HG03442 (cell line): ENCODE measurements at regions not wholly inside any gene's neighbourhood (a gene's known extent, or its start where the extent isn't known, plus 50 kb on each side); places are given as distances from the start of the nearest gene placed in this dataset.
"Not testable (repeated sequence)": the region's sequence is repeated elsewhere in the genome, so short reads cannot be mapped to it uniquely, and the experiment has no call there.

Experiments
- ATAC-seq: cut with Tn5 transposase; IDR thresholded peaks from one replicate; pipeline ENCODE4 v1.9.1; 2021; ENCODE audit warnings: mild to moderate bottlenecking, moderate library complexity; ENCODE audit not compliant: unreplicated experiment

DNA sequence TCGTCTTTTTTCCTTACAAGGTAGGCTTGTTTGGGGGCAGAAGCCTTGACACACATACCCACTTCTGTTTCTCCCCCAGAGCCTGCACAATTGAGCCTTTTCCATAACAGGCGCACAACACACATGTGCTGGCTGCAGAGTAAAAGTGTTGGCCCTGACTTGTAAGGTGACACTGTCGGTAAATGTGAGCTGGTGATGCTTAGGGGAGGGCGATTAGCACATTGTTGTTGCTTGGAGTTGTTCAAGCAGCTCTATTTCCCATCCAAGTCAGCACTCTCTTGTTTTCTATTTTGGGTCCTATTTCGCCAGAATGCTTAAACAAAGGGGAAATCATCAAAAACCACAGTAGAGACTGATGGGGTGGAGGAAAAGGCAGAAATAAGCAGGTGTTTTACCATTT is 51.9 kb upstream of the PTPRJ start:
- ATAC-seq, result no peak

DNA sequence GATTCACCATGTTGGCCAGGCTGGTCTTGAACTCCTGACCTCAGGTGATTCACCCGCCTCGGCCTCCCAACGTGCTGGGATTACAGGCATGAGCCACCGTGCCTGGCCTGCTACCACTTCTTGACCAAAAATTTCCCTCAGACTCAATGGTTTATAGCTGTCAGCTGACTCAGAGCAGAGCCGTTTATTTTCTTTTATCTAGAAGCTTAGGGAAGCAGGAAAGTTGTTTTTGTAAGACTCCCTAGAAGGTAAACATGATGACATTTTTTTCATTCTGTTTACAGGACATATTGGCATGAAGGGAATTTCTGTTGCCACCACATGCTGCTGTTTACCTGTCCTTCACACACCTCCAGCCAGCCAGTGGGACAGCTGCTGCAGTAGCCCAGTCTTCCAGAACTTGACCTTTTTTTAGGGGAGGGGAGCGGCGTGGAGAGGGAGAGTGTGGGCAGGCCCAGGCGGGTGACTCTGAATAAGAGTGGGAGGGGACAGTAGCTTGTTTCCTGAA is 56.1 kb upstream of the PTPRJ start:
- no peak for ATAC-seq

DNA sequence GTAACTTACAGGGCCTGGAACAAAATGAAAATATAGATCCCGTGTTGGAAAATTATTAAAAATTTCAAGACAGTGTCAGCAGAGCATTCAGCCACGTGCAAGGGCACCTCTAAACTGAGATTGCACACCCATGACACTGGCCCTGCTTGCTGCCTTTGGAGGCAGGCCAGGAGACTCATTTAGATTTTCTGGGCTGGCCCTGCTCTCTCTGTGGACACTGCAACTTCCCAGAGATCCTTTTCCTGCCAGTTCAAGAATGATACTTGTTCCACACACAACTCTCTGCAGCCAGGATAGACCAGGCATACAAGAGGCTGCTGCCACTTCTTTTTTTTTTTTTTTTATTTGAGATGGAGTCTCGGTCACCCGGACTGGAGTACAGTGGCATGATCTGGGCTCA is 56.7 kb upstream of the PTPRJ start:
- no peak for ATAC-seq

DNA sequence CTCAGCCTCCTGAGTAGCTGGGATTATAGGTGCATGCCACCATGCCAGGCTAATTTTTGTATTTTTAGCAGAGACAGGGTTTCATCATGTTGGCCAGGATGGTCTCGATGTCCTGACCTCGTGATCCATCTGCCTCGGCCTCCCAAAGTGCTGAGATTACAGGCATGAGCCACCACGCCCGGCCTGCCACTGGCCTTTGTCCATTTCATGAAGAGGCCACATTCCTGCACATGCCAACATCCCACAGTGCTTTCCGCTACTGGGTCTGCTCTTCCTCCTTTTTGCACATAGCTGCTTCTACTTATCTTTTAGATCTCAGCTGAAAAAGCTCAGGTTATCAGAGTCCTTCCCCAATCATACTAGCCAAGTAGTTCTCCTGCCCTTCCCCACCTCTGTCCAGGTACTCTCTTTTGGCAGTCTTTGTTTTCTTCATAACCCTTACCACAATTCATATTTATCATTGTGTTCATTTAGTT is 59.2 kb upstream of the PTPRJ start:
- not testable (repeated sequence) for ATAC-seq

DNA sequence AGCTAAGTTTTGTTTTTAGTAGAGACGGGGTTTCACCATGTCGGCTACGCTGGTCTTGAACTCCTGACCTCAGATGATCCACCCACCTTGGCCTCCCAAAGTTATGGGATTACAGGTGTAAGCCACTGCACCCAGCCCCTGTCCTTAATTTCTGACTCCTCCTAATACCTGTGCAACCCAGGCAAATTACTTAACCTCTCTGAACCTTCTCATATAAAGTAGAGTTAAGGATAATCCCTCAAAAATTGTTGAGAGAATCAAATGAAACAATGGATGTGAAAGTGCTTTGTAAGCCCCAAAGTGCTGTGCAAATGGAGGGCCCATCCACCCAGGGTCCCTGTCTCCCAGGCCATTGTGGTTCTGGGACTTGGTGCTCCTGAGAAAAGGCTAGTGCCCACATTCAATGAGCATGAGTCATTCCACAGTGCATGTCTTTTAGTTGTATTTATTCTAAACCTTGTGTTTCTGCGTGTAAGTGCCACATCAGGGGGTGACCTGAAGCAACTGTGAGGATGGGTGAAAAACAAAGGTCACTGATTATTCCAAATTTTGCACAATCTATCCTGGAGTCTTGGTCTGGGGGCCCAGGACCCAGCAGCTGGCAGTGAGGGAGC is 61.4 kb upstream of the PTPRJ start:
- ATAC-seq, result no peak

DNA sequence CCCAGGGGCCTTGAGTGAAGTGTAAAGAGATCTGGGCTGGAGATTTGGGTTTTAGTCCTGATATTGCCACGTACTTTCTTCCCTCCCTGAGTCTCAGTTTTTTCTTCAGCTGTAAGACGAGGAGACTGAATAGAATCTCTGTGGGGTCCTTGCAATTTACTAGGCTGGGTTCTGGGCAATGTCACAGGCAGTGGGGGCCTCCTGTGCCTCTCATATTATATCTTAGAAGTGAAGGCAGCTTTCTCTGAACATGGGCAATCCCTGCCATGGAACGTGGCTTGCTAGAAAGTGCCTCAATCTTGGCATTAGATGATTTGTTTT is 62.0 kb upstream of the PTPRJ start:
- no peak for ATAC-seq

DNA sequence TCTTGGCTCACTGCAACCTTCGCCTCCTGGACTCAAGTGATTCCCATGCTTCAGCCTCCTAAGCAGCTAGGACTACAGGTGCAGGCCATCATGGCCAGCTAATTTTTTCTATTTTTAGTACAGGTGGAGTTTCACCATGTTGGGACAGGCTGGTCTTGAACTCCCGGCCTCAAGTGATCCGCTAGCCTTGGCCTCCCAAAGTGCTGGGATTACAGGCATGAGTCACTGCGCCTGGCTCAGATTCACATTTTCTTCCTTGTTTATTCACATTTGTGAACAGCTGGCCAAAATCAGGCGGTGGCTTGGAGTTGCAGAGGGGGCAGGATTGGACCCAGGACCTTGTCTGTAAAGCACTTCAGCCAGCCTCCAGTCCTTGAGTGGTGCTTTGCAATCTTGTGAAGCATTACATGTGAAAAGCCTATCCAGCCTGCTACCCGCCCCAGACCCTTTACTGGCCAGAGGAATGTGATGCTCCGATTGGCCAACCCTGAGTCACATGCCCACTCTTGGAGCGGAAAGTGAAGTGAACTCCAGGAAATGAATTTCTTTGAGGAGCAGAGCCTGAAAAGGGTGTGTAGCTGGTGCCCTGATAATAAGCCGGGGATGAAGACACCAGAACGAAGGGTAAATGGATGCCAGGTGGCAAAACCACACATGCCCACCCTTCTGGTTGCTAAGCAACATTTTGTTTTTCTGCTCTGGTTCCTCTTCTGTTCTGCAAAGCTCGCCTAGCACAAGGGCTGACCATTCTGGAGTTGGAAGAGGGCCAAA is 62.6 kb upstream of the PTPRJ start:
- no peak for ATAC-seq

DNA sequence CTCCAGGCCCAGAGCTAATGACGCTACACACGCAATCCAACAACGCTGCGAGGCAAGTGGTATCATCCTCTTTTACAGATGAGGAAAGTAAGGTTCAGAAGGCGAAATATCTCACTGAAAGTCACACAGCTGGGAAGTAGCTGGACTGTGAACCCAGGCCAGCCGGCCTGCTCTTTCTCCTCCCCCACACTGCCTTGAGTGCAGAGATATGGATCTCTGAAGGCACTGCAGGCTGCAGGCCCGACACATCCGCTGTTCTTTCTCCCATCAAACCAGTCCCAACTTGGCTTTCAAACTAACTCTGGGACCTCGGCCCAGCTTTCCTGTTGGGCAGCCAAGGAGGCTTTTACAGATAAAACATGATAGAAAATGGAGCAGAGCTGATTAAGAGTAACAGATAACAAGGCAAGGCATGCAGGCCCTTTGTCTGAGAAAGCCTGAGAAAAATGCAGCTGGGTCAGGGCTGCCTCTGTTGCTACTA is 64.0 kb upstream of the PTPRJ start:
- ATAC-seq, result no peak

DNA sequence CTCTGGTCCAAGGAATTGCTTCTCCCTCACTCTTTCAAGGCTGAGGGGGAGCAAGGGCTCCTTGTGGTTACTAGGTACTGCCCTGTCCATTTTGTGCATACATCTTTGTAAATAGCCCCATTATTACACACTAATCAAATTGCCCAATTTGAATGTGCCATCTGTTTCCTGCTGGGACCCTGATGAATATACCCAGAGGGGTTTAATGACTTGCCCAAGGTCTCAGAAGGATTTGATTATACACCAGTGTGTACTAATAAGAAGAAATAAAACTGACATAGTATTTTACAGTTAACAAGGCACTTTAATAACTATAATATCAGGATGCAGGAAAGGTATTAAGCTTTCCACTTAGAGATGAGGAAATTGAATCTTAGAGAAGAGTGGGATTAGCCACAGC is 64.6 kb upstream of the PTPRJ start:
- ATAC-seq, result no peak

DNA sequence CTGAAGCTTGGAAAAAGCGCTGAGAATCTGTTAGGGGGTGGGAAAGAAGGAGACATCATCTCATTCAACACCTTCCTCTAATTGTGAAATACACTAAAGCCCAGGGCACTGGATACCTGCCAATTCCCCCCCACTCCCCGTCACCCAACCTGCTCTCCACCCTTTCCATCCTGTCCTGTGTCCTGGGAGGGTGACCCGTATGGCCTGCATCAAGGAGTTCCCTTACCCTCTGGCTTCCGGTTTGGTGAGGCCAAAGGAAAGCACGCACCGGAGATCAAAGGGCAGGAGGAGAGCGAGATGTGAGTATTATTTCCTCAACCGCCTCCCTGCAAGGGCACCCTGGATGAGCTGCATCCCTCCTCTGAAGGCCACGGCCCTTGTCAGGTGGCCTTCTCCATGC is 65.0 kb upstream of the PTPRJ start:
- ATAC-seq, result no peak

DNA sequence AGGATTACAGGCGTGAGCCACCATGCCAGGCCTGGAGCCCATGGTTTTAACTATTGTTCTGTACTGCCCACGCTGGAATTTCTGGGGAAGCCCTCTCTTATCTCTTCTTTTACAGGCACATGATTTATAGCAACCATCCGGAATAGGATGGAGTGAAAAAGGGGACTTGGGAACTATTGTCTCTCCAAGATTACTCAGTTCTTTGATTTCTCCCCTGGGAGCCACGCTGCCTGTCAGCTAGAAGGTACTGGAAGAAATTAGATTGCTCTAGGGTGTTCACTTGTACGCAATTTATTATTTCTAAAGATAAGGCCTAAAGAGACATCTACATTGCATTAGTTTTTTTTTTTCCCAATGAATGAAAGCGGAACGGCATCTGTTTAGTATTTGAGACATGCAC is 65.6 kb upstream of the PTPRJ start:
- ATAC-seq, result no peak

DNA sequence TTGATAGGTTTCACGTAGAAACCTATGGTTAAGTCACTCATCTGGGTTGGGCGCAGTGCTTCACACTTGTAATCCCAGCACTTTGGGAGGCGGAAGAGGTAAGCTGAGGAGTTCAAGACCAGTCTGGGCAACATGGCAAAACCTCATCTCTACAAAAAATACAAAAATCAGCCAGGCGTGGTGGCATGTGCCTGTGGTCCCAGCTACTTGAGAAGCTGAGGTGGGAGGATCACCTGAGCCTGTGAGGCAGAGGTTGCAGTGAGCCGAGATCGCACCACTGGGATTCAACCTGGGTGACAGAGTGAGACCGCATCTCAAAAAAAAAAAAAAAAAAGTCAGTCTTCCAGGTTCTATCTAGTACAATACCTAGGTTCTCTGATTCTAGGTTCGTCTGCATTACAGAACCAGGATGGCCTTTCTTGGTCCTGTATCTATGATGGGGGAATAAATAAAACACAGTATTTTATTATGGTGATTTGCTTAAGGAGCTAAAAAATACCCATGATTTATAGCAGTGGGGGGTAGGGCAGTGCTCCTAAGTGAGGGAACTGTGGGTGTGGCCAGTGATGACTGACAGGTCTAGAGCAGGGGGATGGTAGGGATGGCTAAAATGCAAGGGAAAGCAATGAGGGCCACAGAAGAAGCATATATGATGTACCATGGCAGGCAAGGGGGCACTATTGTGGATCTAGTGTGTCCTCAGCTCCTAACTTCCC is 65.5 kb upstream of the NUP160 start:
- no peak for ATAC-seq

DNA sequence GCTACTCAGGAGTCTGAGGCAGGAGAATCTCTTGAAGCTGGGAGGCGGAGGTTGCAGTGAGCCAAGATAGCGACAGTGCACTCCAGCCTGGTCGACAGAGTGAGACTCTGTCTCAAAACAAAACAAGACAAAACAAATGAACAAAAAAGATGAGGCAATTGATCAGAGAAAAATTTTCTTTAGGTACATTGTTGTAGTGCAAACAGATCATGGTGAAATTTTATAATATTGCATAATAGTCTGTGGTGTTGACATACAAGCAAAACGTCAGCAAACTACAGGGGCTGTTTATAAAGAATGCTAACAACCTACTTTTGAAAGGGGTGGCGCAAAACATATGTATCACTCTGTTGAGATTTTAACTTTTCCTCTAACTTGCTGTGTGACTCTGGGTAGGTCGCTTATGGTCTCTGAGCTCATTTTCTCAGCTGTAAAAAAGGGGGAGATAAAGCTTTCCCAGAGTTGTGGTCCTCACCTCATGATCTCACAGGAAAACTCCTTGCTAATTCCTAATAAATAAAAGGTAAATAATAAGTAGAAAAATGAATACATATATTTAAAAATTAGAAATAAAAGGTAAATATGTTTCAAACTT is 64.8 kb upstream of the NUP160 start:
- ATAC-seq, result no peak

DNA sequence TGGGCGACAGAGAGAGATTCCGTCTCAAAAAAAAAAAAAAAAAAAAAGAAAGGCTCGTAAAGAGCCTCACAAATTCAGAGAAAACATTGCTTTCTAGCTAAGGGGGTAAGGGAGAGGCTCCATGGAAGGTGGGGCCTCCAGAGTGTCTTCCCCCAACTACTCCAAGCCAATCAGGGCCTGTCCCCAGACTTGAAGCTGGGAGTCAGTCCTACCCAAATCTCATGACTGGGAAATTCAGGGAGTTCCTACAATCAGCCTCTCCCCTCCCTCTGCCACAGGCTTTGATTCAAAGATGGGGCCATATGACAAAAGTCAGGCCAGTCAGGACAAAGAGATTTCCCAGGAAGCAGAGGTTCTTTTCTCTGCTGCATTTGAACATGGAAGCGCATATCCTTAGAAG is 63.0 kb upstream of the NUP160 start:
- no peak for ATAC-seq

DNA sequence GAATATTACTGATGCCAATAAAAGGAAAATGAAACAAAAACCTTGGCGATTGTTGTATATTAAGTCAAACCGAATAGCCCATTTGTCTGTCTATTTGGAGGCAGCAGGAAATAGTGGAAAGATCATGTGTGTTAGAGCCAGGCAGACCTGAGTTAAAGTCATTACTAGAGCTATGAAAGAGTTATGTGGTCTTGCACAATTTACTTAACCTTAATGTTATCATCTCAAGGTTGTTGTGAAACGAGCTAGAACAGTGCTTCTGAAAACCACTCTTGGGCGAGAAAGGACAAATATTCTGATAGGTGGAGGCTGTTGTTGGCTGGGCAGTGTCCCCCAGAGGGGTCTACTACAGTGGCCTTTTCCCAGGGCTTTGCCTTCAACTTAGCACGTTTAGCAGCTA is 60.0 kb upstream of the NUP160 start:
- ATAC-seq, result no peak

DNA sequence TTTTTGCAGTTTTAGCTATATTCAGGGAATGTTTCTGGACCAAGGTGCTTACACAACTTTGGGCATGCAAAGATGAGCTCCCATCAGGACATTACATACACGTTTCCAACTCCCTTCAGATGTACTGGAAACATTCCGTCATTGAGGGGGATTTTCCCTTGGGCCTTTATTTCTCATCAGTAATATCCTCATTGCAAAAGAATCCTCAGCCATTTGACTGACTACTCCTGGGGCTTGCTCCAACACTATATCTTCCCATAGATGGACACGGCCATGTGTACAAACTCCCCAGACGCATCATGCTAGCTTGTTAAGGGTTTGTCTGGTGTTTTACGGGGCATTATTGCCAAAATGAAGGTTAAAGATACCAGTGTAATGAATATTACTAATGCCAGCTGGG is 59.3 kb upstream of the NUP160 start:
- ATAC-seq, result no peak

DNA sequence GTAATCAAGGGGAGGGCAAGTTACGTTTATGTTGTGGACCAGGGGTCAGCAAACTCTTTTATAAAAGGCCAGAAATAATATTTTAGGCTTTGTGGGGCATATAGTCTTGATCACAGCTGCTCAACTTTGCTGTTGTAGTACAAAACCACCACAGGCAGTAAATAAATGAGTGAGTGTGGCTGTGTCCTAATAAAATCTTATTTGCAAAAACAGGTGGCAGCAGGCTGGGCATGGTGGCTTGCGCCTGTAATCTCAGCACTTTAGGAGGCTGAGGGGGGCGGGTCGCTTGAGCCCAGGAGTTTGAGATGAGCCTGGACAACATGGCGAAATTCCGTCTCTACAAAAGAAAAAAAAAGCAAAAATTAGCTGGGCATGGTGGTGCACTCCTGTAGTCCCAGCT is 57.9 kb upstream of the NUP160 start:
- no peak for ATAC-seq

DNA sequence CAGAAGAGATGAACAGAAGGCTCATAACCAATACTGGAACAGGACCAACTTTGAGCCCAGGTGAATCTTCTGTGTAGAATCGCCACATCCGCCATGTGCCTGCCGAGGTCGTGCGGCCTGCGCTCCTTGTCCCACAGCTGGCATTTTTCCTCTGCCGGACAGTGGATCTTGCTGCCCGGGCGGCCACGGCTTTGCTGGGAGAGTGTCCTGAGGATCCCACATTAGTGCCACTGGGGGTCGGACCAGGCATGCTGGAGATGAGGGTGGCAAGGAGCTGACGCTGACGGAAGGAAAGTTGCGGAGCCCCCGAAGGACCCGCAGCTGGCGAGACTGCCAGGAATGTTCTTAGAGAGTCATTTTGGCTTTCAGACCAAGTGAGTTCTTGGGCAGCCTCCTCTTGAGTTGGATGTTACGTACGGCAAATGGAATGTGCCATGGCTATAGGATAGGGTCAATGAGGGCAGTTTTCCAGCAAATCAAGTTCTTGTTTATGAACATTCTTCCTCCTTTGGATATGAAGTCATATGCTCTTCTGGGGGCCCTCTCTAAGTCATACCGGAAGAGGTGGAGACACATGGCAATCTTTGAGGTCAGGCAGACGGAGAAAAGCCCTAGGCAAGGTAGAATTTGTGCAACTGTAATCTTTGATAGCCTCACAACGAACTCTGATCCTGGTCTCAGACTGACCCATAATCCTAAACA is 57.4 kb upstream of the NUP160 start:
- no peak for ATAC-seq

DNA sequence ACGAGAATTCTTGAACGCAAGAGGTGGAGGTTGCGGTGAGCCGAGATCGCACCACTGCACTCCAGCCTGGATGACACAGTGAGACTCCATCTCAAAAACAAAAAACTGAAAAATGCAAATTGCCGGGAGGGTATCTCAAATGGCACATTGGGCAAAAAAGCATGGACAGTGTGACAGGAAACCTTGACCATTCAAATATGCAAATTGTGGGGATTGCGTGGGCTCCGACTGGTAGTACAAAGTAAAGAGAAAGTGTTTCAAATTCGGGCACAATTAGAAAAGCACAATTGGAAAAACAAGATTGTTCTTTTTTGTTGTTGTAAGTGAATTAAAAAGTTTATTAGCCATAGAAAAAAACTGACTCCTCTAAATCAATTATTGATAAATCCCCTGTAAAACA is 56.7 kb upstream of the NUP160 start:
- ATAC-seq, result no peak

DNA sequence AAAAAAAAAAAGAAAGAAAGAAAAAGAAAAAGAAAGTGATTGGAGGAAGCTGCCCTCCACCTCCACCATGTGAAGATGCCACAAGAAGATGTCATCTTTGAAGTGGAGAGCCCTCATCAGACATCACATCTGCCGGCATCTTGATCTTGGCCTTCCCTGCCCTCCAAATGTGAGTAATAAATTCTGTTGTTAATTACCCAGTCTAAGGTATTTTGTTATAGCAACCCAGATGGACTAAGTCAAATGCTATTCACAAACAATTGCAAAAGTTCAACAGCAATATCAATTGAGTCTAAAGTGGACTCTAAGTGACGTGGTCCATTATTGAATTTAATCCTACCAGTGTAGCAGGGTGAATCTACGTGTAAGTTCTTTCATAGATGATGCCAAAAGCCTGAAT is 55.9 kb upstream of the NUP160 start:
- ATAC-seq, result no peak

DNA sequence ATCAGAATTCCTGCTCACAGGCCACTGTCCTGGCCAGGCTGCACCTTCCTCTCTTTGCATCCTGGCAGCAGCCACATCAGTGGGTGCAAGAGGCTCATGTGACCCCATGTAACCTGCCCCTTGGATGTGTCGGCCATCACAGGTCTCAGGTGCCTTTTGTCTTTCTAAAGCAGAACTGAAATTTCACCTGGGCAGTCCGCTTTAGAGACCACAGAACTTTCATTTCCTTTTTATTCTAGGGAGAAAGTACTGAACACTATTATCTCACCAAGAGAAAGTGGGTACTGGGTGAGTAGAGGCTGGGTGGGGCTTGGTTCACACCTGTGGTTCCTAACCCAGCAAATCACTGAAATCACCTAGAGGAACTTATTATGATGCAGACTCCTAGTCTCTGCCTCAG is 51.7 kb upstream of the NUP160 start:
- peak; percentile 97 for ATAC-seq
